ENCODE measurements at regions not wholly inside any gene's neighbourhood (a gene's known extent, or its start where the extent isn't known, plus 50 kb on each side); places are given as distances from the start of the nearest gene placed in this dataset.

- no peak for TF ChIP-seq GATA2 (IDR thresholded peaks at IDR 0.05; ENCODE audit: low read depth, low read length)
- TF ChIP-seq GATA3 (IDR thresholded peaks at IDR 0.05; ENCODE audit: low read depth, low read length), result no peak
These were observed 321.4 kb downstream of the HAPSTR1 start for GRCh38 chr16:9412915-9413264.

All from SH-SY5Y (cell line).